Activated CD4-positive, alpha-beta T cell treated with anti-CD3 and anti-CD28 coated beads, Interleukin-2, amount 10 ng/mL, durations not matched to agents 7 days and 5 days (primary cell): ENCODE measurements at regions not wholly inside any gene's neighbourhood (a gene's known extent, or its start where the extent isn't known, plus 50 kb on each side); places are given as distances from the start of the nearest gene placed in this dataset.

Experiments used
- CTCF ChIA-PET: fragments of 350-600 bp; sonication (Branson Sonifier 250); formaldehyde crosslinking; loops from one replicate; lab custom pipeline; 2021; ENCODE audit warnings: antibody characterized with exemption; lab: Charles Lee
- POLR2A ChIA-PET: fragments of 350-600 bp; sonication (Branson Sonifier 250); formaldehyde crosslinking; loops from one replicate; lab custom pipeline; 2021; ENCODE audit warnings: antibody characterized with exemption; lab: Charles Lee
- DNase-seq: peaks from one replicate; pipeline ENCODE4 v3.0.0-alpha.2; 2020
- H3K27ac Mint-ChIP-seq: one replicate; pipeline ENCODE4 v1.8.0; 2021; ENCODE audit warnings: mild to moderate bottlenecking, moderate library complexity, mixed read lengths
- H3K27me3 Mint-ChIP-seq: one replicate; pipeline ENCODE4 v1.8.0; 2021; ENCODE audit warnings: mixed read lengths
- H3K36me3 Mint-ChIP-seq: one replicate; pipeline ENCODE4 v1.8.0; 2021; ENCODE audit warnings: low read depth, mixed read lengths
- H3K4me1 Mint-ChIP-seq: one replicate; pipeline ENCODE4 v1.8.0; 2021; ENCODE audit warnings: mixed read lengths
- H3K4me3 Mint-ChIP-seq: one replicate; pipeline ENCODE4 v1.8.0; 2021; ENCODE audit warnings: mild to moderate bottlenecking, moderate library complexity, mixed read lengths
- H3K9me3 Mint-ChIP-seq: one replicate; pipeline ENCODE4 v1.8.0; 2021; ENCODE audit warnings: mixed read lengths

GRCh38 chr10:28215930-28216329 lies 86.9 kb downstream of the MPP7 start:
- no peak overlapping the region for H3K27ac Mint-ChIP-seq
- DNase-seq: no peak
- H3K4me1 Mint-ChIP-seq: peaks cover 11% of the 10 kb centered on the region
- H3K27me3 Mint-ChIP-seq: no peaks in the 10 kb centered on the region
- no peak overlapping the region for H3K4me3 Mint-ChIP-seq
- no peaks in the 10 kb centered on the region for H3K9me3 Mint-ChIP-seq
- no peaks in the 10 kb centered on the region for H3K36me3 Mint-ChIP-seq
- CTCF ChIA-PET: no interaction called here
- POLR2A ChIA-PET: no interaction called here

GRCh38 chr10:28214219-28214618 lies 88.6 kb downstream of the MPP7 start:
- Mint-ChIP-seq H3K27ac (no peak overlapping the region), H3K36me3 (no peaks in the 10 kb centered on the region), H3K27me3 (no peaks in the 10 kb centered on the region), H3K4me3 (no peak overlapping the region), H3K4me1 (peaks cover 11% of the 10 kb centered on the region), H3K9me3 (no peaks in the 10 kb centered on the region)
- DNase-seq: no peak
- ChIA-PET CTCF (no interaction called here), POLR2A (no interaction called here)

- no peak overlapping the region for H3K4me3 Mint-ChIP-seq
- no peak for DNase-seq
- H3K9me3 Mint-ChIP-seq: no peaks in the 10 kb centered on the region
- CTCF ChIA-PET: no interaction called here
- H3K27me3 Mint-ChIP-seq: no peaks in the 10 kb centered on the region
- H3K4me1 Mint-ChIP-seq: peaks cover 2% of the 10 kb centered on the region
- no peak overlapping the region for H3K27ac Mint-ChIP-seq
- H3K36me3 Mint-ChIP-seq: no peaks in the 10 kb centered on the region
- POLR2A ChIA-PET: no interaction called here
Observed at GRCh38 chr10:28211759-28212158, 91.1 kb downstream of the MPP7 start.

GRCh38 chr10:28207799-28208198 lies 95.1 kb downstream of the MPP7 start:
- Mint-ChIP-seq H3K27me3 (no peaks in the 10 kb centered on the region), H3K36me3 (no peaks in the 10 kb centered on the region), H3K9me3 (no peaks in the 10 kb centered on the region), H3K4me1 (peaks cover 2% of the 10 kb centered on the region), H3K27ac (no peak overlapping the region), H3K4me3 (no peak overlapping the region)
- no peak for DNase-seq
- CTCF ChIA-PET: interaction anchor here (0.6 kb wide), 1 partner anchor 91 kb away, joined by 3 read pairs; no protein-coding TSS in a partner anchor
- POLR2A ChIA-PET: no interaction called here

- no peaks in the 10 kb centered on the region for H3K27me3 Mint-ChIP-seq
- H3K9me3 Mint-ChIP-seq: no peaks in the 10 kb centered on the region
- POLR2A ChIA-PET: no interaction called here
- CTCF ChIA-PET: interaction anchor here (0.6 kb wide), 1 partner anchor 344 kb away, joined by 3 read pairs; no protein-coding TSS in a partner anchor
- H3K27ac Mint-ChIP-seq: no peak overlapping the region
- no peak for DNase-seq
- H3K4me1 Mint-ChIP-seq: no peaks in the 10 kb centered on the region
- no peak overlapping the region for H3K4me3 Mint-ChIP-seq
- no peaks in the 10 kb centered on the region for H3K36me3 Mint-ChIP-seq
Observed at GRCh38 chr10:28202941-28203352, 99.9 kb downstream of the MPP7 start.

- H3K36me3 Mint-ChIP-seq: peaks cover 3% of the 10 kb centered on the region
- no peaks in the 10 kb centered on the region for H3K9me3 Mint-ChIP-seq
- DNase-seq: no peak
- CTCF ChIA-PET: no interaction called here
- H3K27ac Mint-ChIP-seq: no peak overlapping the region
- H3K4me1 Mint-ChIP-seq: no peaks in the 10 kb centered on the region
- POLR2A ChIA-PET: no interaction called here
- no peaks in the 10 kb centered on the region for H3K27me3 Mint-ChIP-seq
- H3K4me3 Mint-ChIP-seq: no peak overlapping the region
Observed at GRCh38 chr10:28201410-28202400, 101.2 kb downstream of the MPP7 start.

GRCh38 chr10:28200775-28201174 lies 102.1 kb downstream of the MPP7 start:
- H3K36me3 Mint-ChIP-seq: peaks cover 4% of the 10 kb centered on the region
- H3K27me3 Mint-ChIP-seq: no peaks in the 10 kb centered on the region

GRCh38 chr10:28199941-28200340 lies 102.9 kb downstream of the MPP7 start:
- no peaks in the 10 kb centered on the region for H3K27me3 Mint-ChIP-seq
- H3K36me3 Mint-ChIP-seq: peaks cover 6% of the 10 kb centered on the region
- no peak for DNase-seq
- H3K9me3 Mint-ChIP-seq: no peaks in the 10 kb centered on the region
- H3K27ac Mint-ChIP-seq: no peak overlapping the region
- H3K4me3 Mint-ChIP-seq: no peak overlapping the region
- H3K4me1 Mint-ChIP-seq: no peaks in the 10 kb centered on the region
- ChIA-PET CTCF (no interaction called here), POLR2A (interaction anchor here (0.7 kb wide), 1 partner anchor 443 kb away, joined by 5 read pairs; no protein-coding TSS in a partner anchor)

More at GRCh38 chr10:28200775-28201174, 102.1 kb downstream of the MPP7 start:
- Mint-ChIP-seq H3K4me3 (no peak overlapping the region), H3K27ac (no peak overlapping the region), H3K9me3 (no peaks in the 10 kb centered on the region), H3K4me1 (no peaks in the 10 kb centered on the region)
- CTCF ChIA-PET: no interaction called here
- POLR2A ChIA-PET: no interaction called here
- no peak for DNase-seq

- POLR2A ChIA-PET: no interaction called here
- Mint-ChIP-seq H3K27ac (no peak overlapping the region), H3K36me3 (no peaks in the 10 kb centered on the region), H3K27me3 (no peaks in the 10 kb centered on the region), H3K9me3 (no peaks in the 10 kb centered on the region), H3K4me1 (peaks cover 2% of the 10 kb centered on the region), H3K4me3 (no peak overlapping the region)
- no peak for DNase-seq
- CTCF ChIA-PET: interaction anchor here (0.6 to 0.7 kb wide), 2 partner anchors 219 to 781 kb away, joined by 3 to 5 read pairs; no protein-coding TSS in a partner anchor
Observed at GRCh38 chr10:28190196-28190595, 112.7 kb downstream of the MPP7 start.

GRCh38 chr10:28188526-28188925 lies 114.3 kb downstream of the MPP7 start:
- Mint-ChIP-seq H3K27ac (no peak overlapping the region), H3K4me1 (peaks cover 2% of the 10 kb centered on the region), H3K27me3 (no peaks in the 10 kb centered on the region), H3K9me3 (no peaks in the 10 kb centered on the region), H3K36me3 (no peaks in the 10 kb centered on the region), H3K4me3 (no peak overlapping the region)
- ChIA-PET CTCF (no interaction called here), POLR2A (interaction anchor here (0.6 kb wide), 1 partner anchor 39 kb away, joined by 5 read pairs; no protein-coding TSS in a partner anchor)
- DNase-seq: no peak

GRCh38 chr10:28186887-28187578 lies 115.8 kb downstream of the MPP7 start:
- H3K27ac Mint-ChIP-seq: no peak overlapping the region
- DNase-seq: no peak
- H3K4me1 Mint-ChIP-seq: peaks cover 2% of the 10 kb centered on the region
- H3K27me3 Mint-ChIP-seq: no peaks in the 10 kb centered on the region
- POLR2A ChIA-PET: no interaction called here
- H3K4me3 Mint-ChIP-seq: no peak overlapping the region
- H3K9me3 Mint-ChIP-seq: no peaks in the 10 kb centered on the region
- no peaks in the 10 kb centered on the region for H3K36me3 Mint-ChIP-seq
- CTCF ChIA-PET: no interaction called here

GRCh38 chr10:28186461-28186860 lies 116.4 kb downstream of the MPP7 start:
- Mint-ChIP-seq H3K27me3 (no peaks in the 10 kb centered on the region), H3K27ac (no peak overlapping the region), H3K36me3 (no peaks in the 10 kb centered on the region), H3K4me3 (no peak overlapping the region), H3K4me1 (peaks cover 2% of the 10 kb centered on the region), H3K9me3 (no peaks in the 10 kb centered on the region)
- no peak for DNase-seq
- POLR2A ChIA-PET: no interaction called here
- CTCF ChIA-PET: no interaction called here

- H3K9me3 Mint-ChIP-seq: no peaks in the 10 kb centered on the region
- DNase-seq: no peak
- POLR2A ChIA-PET: no interaction called here
Observed at GRCh38 chr10:28184810-28185209, 118.1 kb downstream of the MPP7 start.

More at GRCh38 chr10:28184810-28185209, 118.1 kb downstream of the MPP7 start:
- CTCF ChIA-PET: no interaction called here
- Mint-ChIP-seq H3K36me3 (no peaks in the 10 kb centered on the region), H3K27ac (no peak overlapping the region), H3K4me3 (no peak overlapping the region), H3K4me1 (no peaks in the 10 kb centered on the region), H3K27me3 (no peaks in the 10 kb centered on the region)
